Gastrocnemius medialis (tissue), 4 donors: ENCODE measurements at regions not wholly inside any gene's neighbourhood (a gene's known extent, or its start where the extent isn't known, plus 50 kb on each side); places are given as distances from the start of the nearest gene placed in this dataset.

Experiments
- ATAC-seq, 2 donors: fragments of 150-250 bp; one replicate each; pipeline ENCODE4 v1.9.1; 2016
- DNase-seq, 2 donors: peaks; one replicate each; pipeline ENCODE4 v3.0.0-alpha.2; 2019
- H3K27ac ChIP-seq, 4 donors: fragments of 200-600 bp; sonication (generic); 1 replicate in 1 of 4; 2 replicates in 3 of 4; pipeline ENCODE4 v1.5.1; 2016 to 2018; ENCODE audit warnings: mild to moderate bottlenecking in 2 of 4, moderate library complexity in 1 of 4
- H3K27me3 ChIP-seq, 3 donors: fragments of 200-600 bp; sonication (generic) in 2 of 3; 1 replicate in 1 of 3; 2 replicates in 2 of 3; pipeline versions ENCODE4 v1.5.1 to v1.6.0; 2016 to 2019; ENCODE audit warnings: mild to moderate bottlenecking in 1 of 3, moderate library complexity in 1 of 3
- H3K36me3 ChIP-seq, 2 donors: fragments of 200-600 bp; sonication (generic) in 1 of 2; one replicate each; pipeline ENCODE4 v1.5.1; 2017 to 2018
- H3K4me1 ChIP-seq, 2 donors: fragments of 200-600 bp; sonication (generic) in 1 of 2; one replicate each; pipeline ENCODE4 v1.5.1; 2016 to 2017; ENCODE audit warnings: mild to moderate bottlenecking in 2 of 2
- H3K4me3 ChIP-seq, 4 donors: fragments of 200-600 bp; sonication (generic) in 3 of 4; 1 replicate in 1 of 4; 2 replicates in 3 of 4; pipeline ENCODE4 v1.5.1; 2016 to 2019; ENCODE audit warnings: mild to moderate bottlenecking in 2 of 4
- H3K9me3 ChIP-seq, 3 donors: fragments of 200-600 bp; sonication (generic) in 2 of 3; 1 replicate in 1 of 3; 2 replicates in 2 of 3; pipeline ENCODE4 v1.5.1; 2016 to 2019
- CTCF ChIP-seq, 5 experiments: fragments of 450-650 bp in 3 of 5; fragments of 200-600 bp in 2 of 5; sonication (generic) in 2 of 5; IDR thresholded peaks in 4 of 5; conservative IDR thresholded peaks in 1 of 5; 1 replicate in 4 of 5; 2 replicates in 1 of 5; pipeline ENCODE4 v1.5.1; 2016 to 2019; ENCODE audit warnings: antibody characterized with exemption in 5 of 5, mild to moderate bottlenecking in 3 of 5, moderate library complexity in 3 of 5
- POLR2A ChIP-seq, 2 donors: fragments of 450-650 bp; IDR thresholded peaks; one replicate each; pipeline ENCODE4 v1.6.1; 2017; ENCODE audit warnings: antibody characterized with exemption in 2 of 2, mild to moderate bottlenecking in 2 of 2, moderate library complexity in 2 of 2
- in situ Hi-C, 4 donors: fragments of 200-750 bp; cut with MboI; loops; one replicate each; pipeline versions ENCODE4 v1.15.0 to v1.8.0; 2017; ENCODE audit warnings: low sequenced_read_pairs in 4 of 4
- intact Hi-C: fragments of 100-400 bp; cut with DNase I; formaldehyde crosslinking; loops from one replicate; pipeline ENCODE4 v1.15.1; 2023; ENCODE audit warnings: low total_unique reads

- ATAC-seq: no peak
- no peaks in the 10 kb centered on the region for H3K4me1 ChIP-seq
- TF ChIP-seq POLR2A (IDR thresholded peaks at IDR 0.05) (no peak), CTCF (IDR thresholded peaks at IDR 0.05 in 4 of 5, conservative IDR thresholded peaks at IDR 0.05 in 1 of 5) (no peak)
- no peak overlapping the region for H3K4me3 ChIP-seq
- no peak overlapping the region for H3K27ac ChIP-seq
- H3K9me3 ChIP-seq: no peaks in the 10 kb centered on the region
- DNase-seq: no peak
- H3K36me3 ChIP-seq: no peaks in the 10 kb centered on the region
- intact Hi-C loops: no loop called here
- in situ Hi-C loops: no loop called here
- H3K27me3 ChIP-seq: no peaks in the 10 kb centered on the region
These were observed 90.8 kb upstream of the CNTN6 start for GRCh38 chr3:1002010-1002409.

GRCh38 chr3:1007866-1008265, 85.0 kb upstream of the CNTN6 start:
- H3K27ac ChIP-seq: no peak overlapping the region
- no peaks in the 10 kb centered on the region for H3K36me3 ChIP-seq
- ATAC-seq (no peak), DNase-seq (no peak)
- H3K4me1 ChIP-seq: no peaks in the 10 kb centered on the region
- H3K27me3 ChIP-seq: no peaks in the 10 kb centered on the region
- no peak overlapping the region for H3K4me3 ChIP-seq
- TF ChIP-seq POLR2A (IDR thresholded peaks at IDR 0.05) (no peak), CTCF (IDR thresholded peaks at IDR 0.05 in 4 of 5, conservative IDR thresholded peaks at IDR 0.05 in 1 of 5) (no peak)
- H3K9me3 ChIP-seq: no peaks in the 10 kb centered on the region
- in situ Hi-C loops: no loop called here
- intact Hi-C loops: no loop called here

- in situ Hi-C loops: no loop called here
- intact Hi-C loops: no loop called here
- H3K36me3 ChIP-seq: no peaks in the 10 kb centered on the region
- H3K4me1 ChIP-seq: no peaks in the 10 kb centered on the region
- H3K27ac ChIP-seq: no peak overlapping the region
- TF ChIP-seq CTCF (IDR thresholded peaks at IDR 0.05 in 4 of 5, conservative IDR thresholded peaks at IDR 0.05 in 1 of 5): no peak
- no peak for TF ChIP-seq POLR2A (IDR thresholded peaks at IDR 0.05)
- DNase-seq: no peak
- no peaks in the 10 kb centered on the region for H3K9me3 ChIP-seq
- no peak overlapping the region for H3K4me3 ChIP-seq
- H3K27me3 ChIP-seq: no peaks in the 10 kb centered on the region
- no peak for ATAC-seq
These were observed 82.6 kb upstream of the CNTN6 start for GRCh38 chr3:1010228-1010627.

DNA sequence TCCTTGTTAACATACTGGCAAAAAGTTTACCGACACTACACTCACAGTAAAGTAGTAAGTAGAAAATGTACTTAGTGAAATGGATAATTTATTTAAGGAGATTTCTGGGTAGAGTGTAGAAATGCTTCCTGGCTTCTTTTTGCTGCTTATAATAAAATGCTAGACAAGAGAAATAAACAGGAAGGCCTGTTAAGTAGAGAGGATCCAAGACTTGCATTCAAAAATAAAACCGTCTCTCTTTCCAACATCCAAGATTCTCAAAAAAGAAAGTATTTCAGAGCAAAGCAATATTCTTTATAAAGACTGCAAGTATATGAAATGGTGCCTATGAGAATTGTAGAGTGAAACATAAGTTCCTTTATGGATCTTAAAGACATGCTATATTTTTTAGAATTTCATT, 77.0 kb upstream of the CNTN6 start:
- DNase-seq: no peak
- H3K4me1 ChIP-seq: no peaks in the 10 kb centered on the region
- ATAC-seq: no peak
- TF ChIP-seq POLR2A (IDR thresholded peaks at IDR 0.05) (no peak), CTCF (IDR thresholded peaks at IDR 0.05 in 4 of 5, conservative IDR thresholded peaks at IDR 0.05 in 1 of 5) (no peak)
- no peaks in the 10 kb centered on the region for H3K36me3 ChIP-seq
- H3K27me3 ChIP-seq: no peaks in the 10 kb centered on the region
- intact Hi-C loops (no loop called here), in situ Hi-C loops (no loop called here)
- H3K27ac ChIP-seq: no peak overlapping the region
- H3K4me3 ChIP-seq: no peak overlapping the region
- no peaks in the 10 kb centered on the region for H3K9me3 ChIP-seq

- intact Hi-C loops: no loop called here
These were observed 75.0 kb upstream of the CNTN6 start for GRCh38 chr3:1017870-1018269.

More at GRCh38 chr3:1017870-1018269, 75.0 kb upstream of the CNTN6 start:
- Histone ChIP-seq H3K27me3 (no peaks in the 10 kb centered on the region), H3K9me3 (no peaks in the 10 kb centered on the region), H3K36me3 (no peaks in the 10 kb centered on the region), H3K27ac (no peak overlapping the region), H3K4me1 (no peaks in the 10 kb centered on the region), H3K4me3 (no peak overlapping the region)
- DNase-seq (no peak), ATAC-seq (no peak)
- TF ChIP-seq CTCF (IDR thresholded peaks at IDR 0.05 in 4 of 5, conservative IDR thresholded peaks at IDR 0.05 in 1 of 5) (no peak), POLR2A (IDR thresholded peaks at IDR 0.05) (no peak)
- in situ Hi-C loops: no loop called here
